ENCODE measurements at regions not wholly inside any gene's neighbourhood (a gene's known extent, or its start where the extent isn't known, plus 50 kb on each side); places are given as distances from the start of the nearest gene placed in this dataset.

- no peak for TF ChIP-seq ESRRG (CRISPR knock-in tag; IDR thresholded peaks at IDR 0.05)
- TF ChIP-seq TCF4 (CRISPR knock-in tag; IDR thresholded peaks at IDR 0.05; ENCODE audit: borderline replicate concordance) = no peak
- no peak for TF ChIP-seq CSRNP3 (CRISPR knock-in tag; IDR thresholded peaks at IDR 0.05)
- no peak for TF ChIP-seq PATZ1 (CRISPR knock-in tag; IDR thresholded peaks at IDR 0.05; ENCODE audit: borderline replicate concordance)
- no peak for TF ChIP-seq RARB (CRISPR knock-in tag; IDR thresholded peaks at IDR 0.05)
- no peak for TF ChIP-seq ARNTL (CRISPR knock-in tag; IDR thresholded peaks at IDR 0.05; ENCODE audit: borderline replicate concordance, low read depth)
- TF ChIP-seq BACH2 (CRISPR knock-in tag; IDR thresholded peaks at IDR 0.05; ENCODE audit: borderline replicate concordance) = no peak
- no peak for TF ChIP-seq CREB5 (CRISPR knock-in tag; IDR thresholded peaks at IDR 0.05; ENCODE audit: low read depth)
- no peak for TF ChIP-seq CSDC2 (CRISPR knock-in tag; IDR thresholded peaks at IDR 0.05)
These were observed 876.9 kb downstream of the KCNT2 start for GRCh38 chr1:195731385-195731784.
